Lung (tissue), 11 donors: ENCODE measurements at regions not wholly inside any gene's neighbourhood (a gene's known extent, or its start where the extent isn't known, plus 50 kb on each side); places are given as distances from the start of the nearest gene placed in this dataset.
A peak's percentile ranks its signal among the peaks of the same experiment; 100 is the strongest.

Source experiments
- ATAC-seq: fragments of 200-7000 bp; cut with Tn5 transposase; one replicate; pipeline ENCODE4 v1.9.1; 2020; ENCODE audit warnings: moderate number of reproducible peaks; ENCODE audit not compliant: insufficient read depth, low FRiP score
- DNase-seq, 3 donors: peaks; one replicate each; pipeline ENCODE4 v3.0.0-alpha.2; 2013 to 2017
- H3K27ac ChIP-seq, 2 donors: one replicate each; pipeline ENCODE4 v1.5.1; 2013; ENCODE audit warnings: mild to moderate bottlenecking in 2 of 2, moderate library complexity in 2 of 2, control low read depth in 1 of 2, inconsistent platforms in 1 of 2, low read depth in 1 of 2, low read length in 1 of 2
- H3K27me3 ChIP-seq, 3 donors: one replicate each; pipeline ENCODE4 v1.5.1; 2013; ENCODE audit warnings: low read length in 2 of 3; ENCODE audit not compliant: control insufficient read depth in 3 of 3, insufficient read depth in 3 of 3
- H3K36me3 ChIP-seq, 4 donors: one replicate each; pipeline ENCODE4 v1.5.1; 2013; ENCODE audit warnings: low read length in 4 of 4, mild to moderate bottlenecking in 1 of 4, moderate library complexity in 1 of 4; ENCODE audit not compliant: control insufficient read depth in 4 of 4, insufficient read depth in 4 of 4
- H3K4me1 ChIP-seq, 5 donors: one replicate each; pipeline ENCODE4 v1.5.1; 2013; ENCODE audit warnings: low read length in 5 of 5, mild to moderate bottlenecking in 2 of 5, moderate library complexity in 1 of 5; ENCODE audit not compliant: control insufficient read depth in 5 of 5, insufficient read depth in 5 of 5
- H3K4me3 ChIP-seq: one replicate; pipeline ENCODE4 v1.5.1; 2013; ENCODE audit warnings: mild to moderate bottlenecking, control low read depth, moderate library complexity
- H3K9ac ChIP-seq, 2 donors: one replicate each; pipeline ENCODE4 v1.5.1; 2013; ENCODE audit warnings: low read length in 2 of 2, control low read depth in 1 of 2; ENCODE audit not compliant: insufficient read depth in 1 of 2
- H3K9me3 ChIP-seq, 4 donors: one replicate each; pipeline ENCODE4 v1.5.1; 2013; ENCODE audit warnings: low read length in 3 of 4, mild to moderate bottlenecking in 1 of 4, moderate library complexity in 1 of 4; ENCODE audit not compliant: control insufficient read depth in 4 of 4, insufficient read depth in 3 of 4
- WGBS, 2 donors: extraction: QIAGEN DNeasy Blood & Tissue Kit; methylation state at CpG; one replicate each; pipeline ENCODE4 v1.1.7; 2013; 5-methylcytosine and 5-hydroxymethylcytosine counted together
- TF ChIP-seq, protein P1 (sequence below): IDR thresholded peaks from 2 replicates; pipeline ENCODE4 v1.5.1; 2012; ENCODE audit warnings: mild to moderate bottlenecking; ENCODE audit errors: control extremely low read depth, extremely low read depth
- donor health status: control.
- donor health status: control.
- donor health status: Bipolar disorder and iron deficiency.
- donor health status: healthy.
- donor health status: DM: yes; HTN: yes; CAD: no.

GRCh38 chr1:94707321-94708298 lies 112.5 kb upstream of the SLC44A3 start:
- peak in 1 of 3 donors; percentile 30 for DNase-seq
- WGBS, 2 donors, result 73 to 80% methylated on average over 13 of the region's 13 CpGs
- Histone ChIP-seq H3K9me3 (no peaks in the 10 kb centered on the region), H3K27ac (no peak overlapping the region), H3K27me3 (no peaks in the 10 kb centered on the region), H3K9ac (no peak overlapping the region), H3K4me3 (no peak overlapping the region), H3K36me3 (no peaks in the 10 kb centered on the region), H3K4me1 (peaks cover 0 to 11% (median 5%) of the 10 kb centered on the region in 5 donors)
- TF ChIP-seq, protein P1, sequence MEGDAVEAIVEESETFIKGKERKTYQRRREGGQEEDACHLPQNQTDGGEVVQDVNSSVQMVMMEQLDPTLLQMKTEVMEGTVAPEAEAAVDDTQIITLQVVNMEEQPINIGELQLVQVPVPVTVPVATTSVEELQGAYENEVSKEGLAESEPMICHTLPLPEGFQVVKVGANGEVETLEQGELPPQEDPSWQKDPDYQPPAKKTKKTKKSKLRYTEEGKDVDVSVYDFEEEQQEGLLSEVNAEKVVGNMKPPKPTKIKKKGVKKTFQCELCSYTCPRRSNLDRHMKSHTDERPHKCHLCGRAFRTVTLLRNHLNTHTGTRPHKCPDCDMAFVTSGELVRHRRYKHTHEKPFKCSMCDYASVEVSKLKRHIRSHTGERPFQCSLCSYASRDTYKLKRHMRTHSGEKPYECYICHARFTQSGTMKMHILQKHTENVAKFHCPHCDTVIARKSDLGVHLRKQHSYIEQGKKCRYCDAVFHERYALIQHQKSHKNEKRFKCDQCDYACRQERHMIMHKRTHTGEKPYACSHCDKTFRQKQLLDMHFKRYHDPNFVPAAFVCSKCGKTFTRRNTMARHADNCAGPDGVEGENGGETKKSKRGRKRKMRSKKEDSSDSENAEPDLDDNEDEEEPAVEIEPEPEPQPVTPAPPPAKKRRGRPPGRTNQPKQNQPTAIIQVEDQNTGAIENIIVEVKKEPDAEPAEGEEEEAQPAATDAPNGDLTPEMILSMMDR, result no peak
- no peak for ATAC-seq

GRCh38 chr1:94702442-94702815 lies 117.7 kb upstream of the SLC44A3 start:
- Histone ChIP-seq H3K4me3 (no peak overlapping the region), H3K36me3 (no peaks in the 10 kb centered on the region), H3K9ac (no peak overlapping the region), H3K27me3 (no peaks in the 10 kb centered on the region), H3K9me3 (peaks cover 0 to 2% (median 0%) of the 10 kb centered on the region in 4 donors), H3K4me1 (peaks cover 0 to 8% (median 3%) of the 10 kb centered on the region in 5 donors), H3K27ac (peak overlapping the region in 1 of 2 donors; percentile 57)
- DNase-seq (no peak), ATAC-seq (no peak)
- WGBS, 2 donors, result 73 to 94% methylated on average over 1 of the region's 1 CpG
- TF ChIP-seq, protein P1, result no peak

DNA sequence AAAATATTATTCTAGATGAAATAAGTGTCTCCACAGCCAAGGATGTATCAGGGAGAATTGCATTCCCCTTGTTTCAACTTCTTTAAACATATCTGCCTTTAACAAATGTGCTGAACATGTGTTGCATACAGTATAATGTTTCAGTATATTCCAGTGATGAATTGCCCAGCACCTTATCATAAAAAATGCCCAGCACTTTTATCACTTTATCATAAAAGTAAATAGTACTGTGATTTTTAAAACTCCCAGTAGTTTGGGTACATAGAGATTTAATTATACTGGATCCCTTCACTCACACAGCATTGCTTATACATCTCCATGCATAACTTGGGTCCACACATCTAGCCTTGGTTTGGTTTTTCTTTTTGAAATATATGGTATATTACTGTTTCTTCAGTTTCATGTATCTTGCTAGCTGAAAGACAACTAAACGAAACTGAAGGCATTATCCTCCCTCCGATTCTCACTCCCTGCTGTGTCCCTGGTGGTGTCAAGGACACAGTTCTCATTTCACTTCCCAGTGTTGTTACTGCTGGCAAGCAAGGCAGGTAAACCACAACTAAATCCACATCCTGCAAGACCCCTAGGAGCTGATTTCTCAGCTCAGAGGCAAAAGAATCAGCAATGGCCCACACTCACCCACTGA lies 118.2 kb upstream of the SLC44A3 start:
- no peak for ATAC-seq
- Histone ChIP-seq H3K27me3 (no peaks in the 10 kb centered on the region), H3K4me1 (peaks cover 0 to 5% (median 0%) of the 10 kb centered on the region in 5 donors), H3K9me3 (peaks cover 0 to 2% (median 0%) of the 10 kb centered on the region in 4 donors), H3K27ac (peak overlapping the region in 1 of 2 donors; percentile 57), H3K9ac (no peak overlapping the region), H3K36me3 (no peaks in the 10 kb centered on the region), H3K4me3 (no peak overlapping the region)
- WGBS, 2 donors, result 82 to 84% methylated on average over 2 of the region's 2 CpGs
- TF ChIP-seq, protein P1, result no peak
- DNase-seq, result no peak
